H9 (cell line): ENCODE measurements at regions not wholly inside any gene's neighbourhood (a gene's known extent, or its start where the extent isn't known, plus 50 kb on each side); places are given as distances from the start of the nearest gene placed in this dataset.

ENCODE experiments used
- DNase-seq: peaks from one replicate; pipeline ENCODE4 v3.0.0-alpha.2; 2017
- H2AFZ ChIP-seq: one replicate; pipeline ENCODE4 v1.6.1; 2013; ENCODE audit warnings: mild to moderate bottlenecking, low read length, control low read depth, moderate library complexity
- H2AK5ac ChIP-seq: 2 replicates; pipeline ENCODE4 v1.6.1; 2013; ENCODE audit warnings: low read length, control low read depth, mixed read lengths; ENCODE audit not compliant: insufficient read length
- H2BK120ac ChIP-seq: one replicate; pipeline ENCODE4 v1.6.1; 2013; ENCODE audit warnings: low read depth, mild to moderate bottlenecking, low read length, control low read depth, inconsistent platforms; ENCODE audit not compliant: poor library complexity, severe bottlenecking
- H2BK12ac ChIP-seq: 2 replicates; pipeline ENCODE4 v1.6.1; 2013; ENCODE audit warnings: low read length, control low read depth, mixed read lengths, low read depth; ENCODE audit not compliant: insufficient read length
- H2BK15ac ChIP-seq: 2 replicates; pipeline ENCODE4 v1.6.1; 2013; ENCODE audit warnings: low read depth, low read length, control low read depth
- H2BK20ac ChIP-seq: one replicate; pipeline ENCODE4 v1.6.1; 2013; ENCODE audit warnings: low read depth, mild to moderate bottlenecking, low read length, control low read depth, inconsistent platforms; ENCODE audit not compliant: poor library complexity, severe bottlenecking
- H2BK5ac ChIP-seq: 2 replicates; pipeline ENCODE4 v1.6.1; 2013; ENCODE audit warnings: low read length, control low read depth, mixed read lengths; ENCODE audit not compliant: insufficient read length
- H3K14ac ChIP-seq: 2 replicates; pipeline ENCODE4 v1.6.1; 2013; ENCODE audit warnings: low read length, control low read depth; ENCODE audit not compliant: insufficient read depth
- H3K18ac ChIP-seq: 2 replicates; pipeline ENCODE4 v1.6.1; 2013; ENCODE audit warnings: low read depth, mild to moderate bottlenecking, mixed read lengths, low read length, control low read depth; ENCODE audit not compliant: insufficient read length
- H3K23ac ChIP-seq: 2 replicates; pipeline ENCODE4 v1.6.1; 2013; ENCODE audit warnings: low read length, control low read depth, mixed read lengths, low read depth; ENCODE audit not compliant: insufficient read length
- H3K23me2 ChIP-seq: 2 replicates; pipeline ENCODE4 v1.6.1; 2013; ENCODE audit warnings: low read depth, mild to moderate bottlenecking, mixed read lengths, low read length, control low read depth; ENCODE audit not compliant: insufficient read length, poor library complexity, severe bottlenecking
- H3K27ac ChIP-seq: 2 replicates; pipeline ENCODE4 v1.5.1; 2013; ENCODE audit warnings: low read length, control low read depth, mixed read lengths, low read depth; ENCODE audit not compliant: insufficient read length
- H3K27me3 ChIP-seq: 2 replicates; pipeline ENCODE4 v1.6.1; 2013; ENCODE audit warnings: low read length, control low read depth, inconsistent platforms; ENCODE audit not compliant: insufficient read depth
- H3K4ac ChIP-seq: 2 replicates; pipeline ENCODE4 v1.6.1; 2013; ENCODE audit warnings: low read depth, mild to moderate bottlenecking, control low read depth, inconsistent platforms, low read length, moderate library complexity
- H3K4me1 ChIP-seq: 2 replicates; pipeline ENCODE4 v1.6.1; 2013; ENCODE audit warnings: low read length, control low read depth, inconsistent platforms; ENCODE audit not compliant: insufficient read depth
- H3K4me2 ChIP-seq: 2 replicates; pipeline ENCODE4 v1.6.1; 2013; ENCODE audit warnings: low read length, control low read depth, mixed read lengths; ENCODE audit not compliant: insufficient read length, insufficient read depth
- H3K56ac ChIP-seq: 2 replicates; pipeline ENCODE4 v1.6.1; 2013; ENCODE audit warnings: low read depth, mild to moderate bottlenecking, mixed read lengths, low read length, control low read depth; ENCODE audit not compliant: insufficient read length
- H3K79me1 ChIP-seq: 2 replicates; pipeline ENCODE4 v1.6.1; 2013; ENCODE audit warnings: low read depth, mild to moderate bottlenecking, moderate library complexity, low read length, control low read depth, inconsistent platforms; ENCODE audit not compliant: insufficient read depth, poor library complexity, severe bottlenecking
- H3K79me2 ChIP-seq: 2 replicates; pipeline ENCODE4 v1.6.1; 2013; ENCODE audit warnings: low read length, control low read depth, inconsistent platforms; ENCODE audit not compliant: insufficient read depth
- H3K9ac ChIP-seq: 2 replicates; pipeline ENCODE4 v1.6.1; 2013; ENCODE audit warnings: low read length, control low read depth, mixed read lengths; ENCODE audit not compliant: insufficient read length; ENCODE audit errors: extremely low read depth
- H3K9me3 ChIP-seq: one replicate; pipeline ENCODE4 v1.6.1; 2013; ENCODE audit warnings: low read depth, low read length, inconsistent platforms; ENCODE audit not compliant: control insufficient read depth
- H3T11ph ChIP-seq: one replicate; pipeline ENCODE4 v1.6.1; 2013; ENCODE audit warnings: mild to moderate bottlenecking, low read length, control low read depth, inconsistent platforms
- H4K20me1 ChIP-seq: one replicate; pipeline ENCODE4 v1.6.1; 2013; ENCODE audit not compliant: control insufficient read depth, insufficient read length, insufficient read depth
- H4K5ac ChIP-seq: 2 replicates; pipeline ENCODE4 v1.6.1; 2013; ENCODE audit warnings: low read depth, mild to moderate bottlenecking, mixed read lengths, low read length, control low read depth; ENCODE audit not compliant: insufficient read length
- H4K8ac ChIP-seq: replicated peaks from 2 replicates; pipeline ENCODE4 v1.6.1; 2013; ENCODE audit warnings: low read length, control low read depth, mixed read lengths, low read depth; ENCODE audit not compliant: insufficient read length
- H4K91ac ChIP-seq: 2 replicates; pipeline ENCODE4 v1.6.1; 2013; ENCODE audit warnings: low read depth, mild to moderate bottlenecking, moderate library complexity, mixed read lengths, low read length, control low read depth; ENCODE audit not compliant: insufficient read length
- H3K27ac Mint-ChIP-seq, 3 experiments: 2 replicates in 2 of 3; 3 replicates in 1 of 3; pipeline ENCODE4 v1.8.0; 2020 to 2021; ENCODE audit warnings: mixed read lengths in 3 of 3, mild to moderate bottlenecking in 1 of 3, moderate library complexity in 1 of 3
- H3K27me3 Mint-ChIP-seq: 2 replicates; pipeline ENCODE4 v1.8.0; 2021; ENCODE audit warnings: low read depth, mild to moderate bottlenecking, moderate library complexity, mixed read lengths
- H3K36me3 Mint-ChIP-seq, 3 experiments: 2 replicates in 2 of 3; 3 replicates in 1 of 3; pipeline ENCODE4 v1.8.0; 2020 to 2021; ENCODE audit warnings: low read depth in 3 of 3, mixed read lengths in 3 of 3; ENCODE audit not compliant: insufficient read depth in 1 of 3
- H3K4me1 Mint-ChIP-seq, 2 experiments: 2 replicates each; pipeline ENCODE4 v1.8.0; 2020; ENCODE audit warnings: mixed read lengths in 2 of 2
- H3K4me3 Mint-ChIP-seq, 2 experiments: 2 replicates in 1 of 2; 3 replicates in 1 of 2; pipeline ENCODE4 v1.8.0; 2020 to 2021; ENCODE audit warnings: mild to moderate bottlenecking in 2 of 2, mixed read lengths in 2 of 2, moderate library complexity in 1 of 2
- H3K9me3 Mint-ChIP-seq, 2 experiments: 2 replicates in 1 of 2; 3 replicates in 1 of 2; pipeline ENCODE4 v1.8.0; 2020; ENCODE audit warnings: mild to moderate bottlenecking in 2 of 2, mixed read lengths in 2 of 2, moderate library complexity in 1 of 2
- WGBS: extraction: QIAGEN DNeasy Blood & Tissue Kit; methylation state at CpG from one replicate; pipeline ENCODE4 v1.1.7; 2013; ENCODE audit warnings: missing lambda C conversion rate, low lambda C conversion rate, mixed read lengths; ENCODE audit not compliant: insufficient read length; ENCODE audit errors: extremely low coverage; 5-methylcytosine and 5-hydroxymethylcytosine counted together
- TF ChIP-seq, protein P1 (sequence below): fragments of 200-600 bp; sonication (generic); conservative IDR thresholded peaks from 3 replicates; pipeline ENCODE4 v1.8.0; 2021; ENCODE audit warnings: antibody characterized with exemption, mild to moderate bottlenecking

DNA sequence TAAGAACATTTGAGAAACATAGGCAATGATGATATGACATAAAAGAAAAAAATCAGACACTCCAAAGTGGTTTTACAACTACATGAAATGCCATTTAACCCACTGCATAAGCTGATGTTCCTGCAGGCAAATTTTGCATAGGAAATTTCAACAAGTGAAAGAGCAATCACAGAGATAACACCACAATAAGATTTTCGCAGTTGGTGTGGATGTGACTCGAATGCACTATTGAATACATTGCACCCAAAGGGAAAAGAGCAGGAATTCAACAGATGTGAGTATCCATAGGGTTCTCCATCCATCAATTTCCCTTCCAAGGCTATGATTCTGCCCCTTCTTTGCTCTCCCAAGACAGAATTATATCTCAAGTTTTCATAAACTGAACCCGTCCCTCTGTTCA is 456.1 kb downstream of the RAP2B start:
- Histone ChIP-seq H3K14ac (no peak overlapping the region), H3K4me1 (peaks cover 2% of the 10 kb centered on the region; the same call in 1 of the 2 replicates), H2AK5ac (no peak overlapping the region), H3K18ac (no peak overlapping the region), H4K5ac (no peak overlapping the region), H4K91ac (no peak overlapping the region), H3K79me2 (no peaks in the 10 kb centered on the region), H4K20me1 (no peaks in the 10 kb centered on the region), H2BK12ac (no peak overlapping the region), H3K9ac (no peak overlapping the region), H3K56ac (no peak overlapping the region), H2AFZ (no peak overlapping the region), H3T11ph (no peak overlapping the region), H3K9me3 (no peaks in the 10 kb centered on the region), H3K27ac (no peak overlapping the region), H2BK20ac (no peak overlapping the region), H3K27me3 (no peaks in the 10 kb centered on the region), H3K4me2 (no peak overlapping the region), H3K23ac (no peak overlapping the region), H4K8ac (no peak overlapping the region), H2BK120ac (no peak overlapping the region), H2BK5ac (no peak overlapping the region), H3K23me2 (no peaks in the 10 kb centered on the region), H3K4ac (no peak overlapping the region), H2BK15ac (no peak overlapping the region), H3K79me1 (no peaks in the 10 kb centered on the region)
- no peak overlapping the region for H3K4me3 Mint-ChIP-seq
- H3K4me1 Mint-ChIP-seq: peaks cover 8 to 20% of the 10 kb centered on the region in 2 experiments; a peak in 3 of 4 replicates
- DNase-seq: no peak
- TF ChIP-seq, protein P1, sequence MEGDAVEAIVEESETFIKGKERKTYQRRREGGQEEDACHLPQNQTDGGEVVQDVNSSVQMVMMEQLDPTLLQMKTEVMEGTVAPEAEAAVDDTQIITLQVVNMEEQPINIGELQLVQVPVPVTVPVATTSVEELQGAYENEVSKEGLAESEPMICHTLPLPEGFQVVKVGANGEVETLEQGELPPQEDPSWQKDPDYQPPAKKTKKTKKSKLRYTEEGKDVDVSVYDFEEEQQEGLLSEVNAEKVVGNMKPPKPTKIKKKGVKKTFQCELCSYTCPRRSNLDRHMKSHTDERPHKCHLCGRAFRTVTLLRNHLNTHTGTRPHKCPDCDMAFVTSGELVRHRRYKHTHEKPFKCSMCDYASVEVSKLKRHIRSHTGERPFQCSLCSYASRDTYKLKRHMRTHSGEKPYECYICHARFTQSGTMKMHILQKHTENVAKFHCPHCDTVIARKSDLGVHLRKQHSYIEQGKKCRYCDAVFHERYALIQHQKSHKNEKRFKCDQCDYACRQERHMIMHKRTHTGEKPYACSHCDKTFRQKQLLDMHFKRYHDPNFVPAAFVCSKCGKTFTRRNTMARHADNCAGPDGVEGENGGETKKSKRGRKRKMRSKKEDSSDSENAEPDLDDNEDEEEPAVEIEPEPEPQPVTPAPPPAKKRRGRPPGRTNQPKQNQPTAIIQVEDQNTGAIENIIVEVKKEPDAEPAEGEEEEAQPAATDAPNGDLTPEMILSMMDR: no peak
- peaks cover 0 to 9% of the 10 kb centered on the region in 2 experiments; a peak in 4 of 5 replicates for H3K9me3 Mint-ChIP-seq
- H3K27ac Mint-ChIP-seq: no peak overlapping the region
- WGBS: no CpG with 5 or more reads among the region's 3 CpGs
- H3K27me3 Mint-ChIP-seq: no peaks in the 10 kb centered on the region
- peaks cover 2 to 8% (median 4%) of the 10 kb centered on the region in 3 experiments; a peak in 3 of 7 replicates for H3K36me3 Mint-ChIP-seq
